H1 (cell line): ENCODE measurements at regions not wholly inside any gene's neighbourhood (a gene's known extent, or its start where the extent isn't known, plus 50 kb on each side); places are given as distances from the start of the nearest gene placed in this dataset.

Experiments
- MAX ChIP-seq: IDR thresholded peaks from 2 replicates; pipeline ENCODE4 v1.6.1; 2012; ENCODE audit warnings: inconsistent platforms
- POLR2AphosphoS5 ChIP-seq: IDR thresholded peaks from 2 replicates; pipeline ENCODE4 v1.6.1; 2011; ENCODE audit warnings: low read depth, low read length

GRCh38 chr10:78457804-78458482 lies 424.3 kb downstream of the RPS24 start:
- TF ChIP-seq MAX (no peak), POLR2AphosphoS5 (no peak)
